Coronary artery (tissue), 2 donors: ENCODE measurements at regions not wholly inside any gene's neighbourhood (a gene's known extent, or its start where the extent isn't known, plus 50 kb on each side); places are given as distances from the start of the nearest gene placed in this dataset.
"Not testable (repeated sequence)": the region's sequence is repeated elsewhere in the genome, so short reads cannot be mapped to it uniquely, and the experiment has no call there.

Experiments
- DNase-seq: peaks from one replicate; pipeline ENCODE4 v3.0.0-alpha.2; 2017; ENCODE audit warnings: low spot score
- H3K27ac ChIP-seq, 2 donors: fragments of 200-600 bp; sonication (generic); one replicate each; pipeline ENCODE4 v1.5.1; 2016 to 2019
- H3K4me3 ChIP-seq: fragments of 200-600 bp; sonication (generic); 2 replicates; pipeline ENCODE4 v1.5.1; 2016; ENCODE audit warnings: mild to moderate bottlenecking, moderate library complexity

DNA sequence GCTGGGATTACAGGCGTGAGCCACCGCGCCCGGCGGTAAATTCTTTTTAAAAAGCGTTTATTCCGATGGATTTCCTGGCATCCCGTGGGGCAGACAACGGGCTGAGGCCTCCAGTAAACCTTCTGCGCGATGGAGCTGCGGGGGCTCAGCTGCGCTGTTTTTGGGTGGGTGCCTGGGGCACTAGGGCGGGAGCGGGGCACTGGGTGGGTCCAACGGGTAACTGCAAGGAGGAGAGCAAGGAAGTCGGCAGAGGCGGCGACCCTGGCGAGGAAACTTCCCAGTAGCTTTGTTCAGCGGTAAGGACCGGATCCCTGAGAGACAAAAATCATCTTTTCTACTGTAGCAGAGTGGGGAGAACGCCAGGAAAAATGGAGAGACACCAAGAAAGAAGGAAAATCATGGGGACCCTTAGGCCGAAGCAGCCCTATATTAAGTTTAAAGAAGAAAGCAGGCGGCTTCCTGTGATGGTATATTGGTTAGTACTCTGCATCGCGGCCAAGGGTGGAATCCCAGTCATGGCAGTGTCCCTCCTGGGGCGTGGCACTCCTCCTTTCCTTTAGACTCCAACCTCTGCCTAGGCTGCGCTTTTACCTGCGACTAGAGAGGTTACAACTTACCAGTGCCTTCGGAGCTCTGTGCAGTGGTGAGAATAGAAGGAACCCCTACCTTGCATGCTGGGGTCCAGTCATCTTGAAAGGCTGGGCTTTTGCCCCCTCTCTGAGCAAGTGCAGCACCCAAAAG is 63.0 kb upstream of the NBPF20 start:
- not testable (repeated sequence) for H3K27ac ChIP-seq, DNase-seq, H3K4me3 ChIP-seq

GRCh38 chr1:145487156-145487555 is 61.8 kb upstream of the NBPF20 start:
- H3K4me3 ChIP-seq = peak overlapping the region; percentile 51
- DNase-seq, H3K27ac ChIP-seq: not testable (repeated sequence)

DNA sequence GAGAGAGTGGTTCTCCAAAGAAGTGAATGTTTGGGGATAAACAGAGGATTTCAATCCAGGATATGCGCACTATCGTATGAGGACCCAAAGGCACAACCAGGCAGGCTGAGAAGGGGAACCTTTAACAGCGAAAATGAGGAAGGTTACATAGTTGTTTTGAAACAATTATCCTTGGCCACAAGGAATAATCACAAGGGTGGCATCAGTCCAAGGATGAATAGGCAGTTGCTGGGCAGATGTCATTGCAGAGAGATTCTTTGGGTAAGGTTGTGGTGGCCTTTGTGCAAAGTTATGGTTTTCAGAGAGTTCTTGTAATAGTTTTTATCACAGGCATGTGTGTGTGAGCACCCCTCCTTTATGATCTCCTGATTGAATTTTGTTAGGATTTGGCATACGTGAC is 58.9 kb upstream of the NBPF20 start:
- not testable (repeated sequence) for DNase-seq

DNA sequence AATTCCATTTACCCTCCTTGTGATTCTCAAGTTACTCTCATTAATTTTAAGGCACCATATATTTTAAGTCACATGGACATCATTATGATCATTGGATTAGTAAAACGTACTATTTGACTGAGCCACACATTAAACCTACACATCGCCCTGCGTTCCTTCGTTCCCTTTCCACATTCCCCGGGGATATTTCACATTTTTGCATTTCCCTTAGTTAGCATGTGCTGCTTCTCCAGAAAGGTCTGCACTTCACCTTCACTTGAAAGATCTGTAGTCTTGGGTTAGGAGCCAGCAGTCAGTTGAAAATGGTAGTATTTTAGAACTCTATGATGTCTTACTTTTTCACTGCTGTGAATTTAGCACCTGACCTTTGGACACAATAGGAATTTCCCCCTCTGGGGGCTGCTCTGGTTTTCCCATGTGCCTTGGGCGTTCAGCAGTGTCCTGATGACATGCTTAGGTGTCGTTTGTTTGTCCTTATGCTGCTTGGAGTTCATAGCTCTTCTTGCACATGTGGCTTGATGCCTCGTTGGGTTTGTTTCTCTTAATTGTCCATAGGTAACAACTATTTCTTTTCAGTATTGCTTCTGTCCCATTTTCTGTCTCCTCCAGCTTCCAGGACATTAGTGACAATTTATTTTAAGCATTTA is 56.9 kb upstream of the NBPF20 start:
- DNase-seq, H3K4me3 ChIP-seq, H3K27ac ChIP-seq: not testable (repeated sequence)

More for the DNA sequence above, 58.9 kb upstream of the NBPF20 start:
- not testable (repeated sequence) for H3K4me3 ChIP-seq, H3K27ac ChIP-seq

GRCh38 chr1:145475962-145476361 is 50.6 kb upstream of the NBPF20 start:
- not testable (repeated sequence) for H3K27ac ChIP-seq, DNase-seq
- H3K4me3 ChIP-seq = peak overlapping the region; percentile 37

DNA sequence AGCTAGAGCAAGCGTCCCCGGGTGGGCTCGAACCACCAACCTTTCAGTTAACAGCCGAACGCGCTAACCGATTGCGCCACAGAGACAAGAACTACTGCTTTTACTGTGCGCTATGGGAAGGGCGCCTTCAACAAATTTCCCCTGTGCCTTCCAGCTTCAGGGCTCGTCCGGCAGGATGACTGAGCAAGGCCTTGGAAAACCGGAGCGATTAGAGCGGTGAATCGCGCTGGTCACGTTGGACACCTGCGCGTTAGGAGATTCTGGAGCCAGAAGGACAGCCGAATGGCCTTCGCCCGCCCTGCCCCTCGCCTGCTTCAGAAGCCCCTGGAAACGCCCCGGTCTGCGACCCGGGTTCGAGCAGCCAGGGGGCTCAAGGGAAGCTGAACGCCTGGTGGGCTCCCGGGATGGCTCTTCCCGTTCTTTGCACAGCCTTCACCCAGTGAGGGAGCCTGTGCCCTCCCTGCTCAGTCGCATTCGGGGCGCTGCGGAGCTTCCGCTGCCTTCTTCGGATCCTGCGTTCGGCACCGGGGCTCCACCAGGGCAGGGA is 50.0 kb upstream of the NBPF20 start:
- peak overlapping the region; percentile 37 for H3K4me3 ChIP-seq
- DNase-seq, H3K27ac ChIP-seq: not testable (repeated sequence)
